ENCODE measurements at regions not wholly inside any gene's neighbourhood (a gene's known extent, or its start where the extent isn't known, plus 50 kb on each side); places are given as distances from the start of the nearest gene placed in this dataset.

DNA sequence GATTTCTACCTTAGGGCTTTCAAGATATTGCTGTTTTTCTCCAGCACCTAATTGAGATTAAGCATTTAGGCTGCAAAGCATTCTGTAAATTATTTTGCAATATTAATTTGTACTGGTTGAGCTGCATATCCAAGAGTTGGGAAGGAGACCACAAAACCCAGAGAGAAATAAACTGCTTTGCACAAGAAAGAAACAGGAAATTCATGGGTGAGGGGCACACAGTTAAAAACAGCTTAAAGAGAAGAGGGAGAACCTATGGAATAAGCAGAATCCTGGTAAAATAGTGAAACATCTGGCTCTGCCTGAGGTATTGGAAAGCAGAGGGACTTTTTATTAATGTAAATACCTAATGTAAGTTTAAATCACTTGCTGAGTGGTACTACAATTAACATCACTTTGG, 243.0 kb downstream of the TMEM167A start (continued):
- TF ChIP-seq, protein P1, sequence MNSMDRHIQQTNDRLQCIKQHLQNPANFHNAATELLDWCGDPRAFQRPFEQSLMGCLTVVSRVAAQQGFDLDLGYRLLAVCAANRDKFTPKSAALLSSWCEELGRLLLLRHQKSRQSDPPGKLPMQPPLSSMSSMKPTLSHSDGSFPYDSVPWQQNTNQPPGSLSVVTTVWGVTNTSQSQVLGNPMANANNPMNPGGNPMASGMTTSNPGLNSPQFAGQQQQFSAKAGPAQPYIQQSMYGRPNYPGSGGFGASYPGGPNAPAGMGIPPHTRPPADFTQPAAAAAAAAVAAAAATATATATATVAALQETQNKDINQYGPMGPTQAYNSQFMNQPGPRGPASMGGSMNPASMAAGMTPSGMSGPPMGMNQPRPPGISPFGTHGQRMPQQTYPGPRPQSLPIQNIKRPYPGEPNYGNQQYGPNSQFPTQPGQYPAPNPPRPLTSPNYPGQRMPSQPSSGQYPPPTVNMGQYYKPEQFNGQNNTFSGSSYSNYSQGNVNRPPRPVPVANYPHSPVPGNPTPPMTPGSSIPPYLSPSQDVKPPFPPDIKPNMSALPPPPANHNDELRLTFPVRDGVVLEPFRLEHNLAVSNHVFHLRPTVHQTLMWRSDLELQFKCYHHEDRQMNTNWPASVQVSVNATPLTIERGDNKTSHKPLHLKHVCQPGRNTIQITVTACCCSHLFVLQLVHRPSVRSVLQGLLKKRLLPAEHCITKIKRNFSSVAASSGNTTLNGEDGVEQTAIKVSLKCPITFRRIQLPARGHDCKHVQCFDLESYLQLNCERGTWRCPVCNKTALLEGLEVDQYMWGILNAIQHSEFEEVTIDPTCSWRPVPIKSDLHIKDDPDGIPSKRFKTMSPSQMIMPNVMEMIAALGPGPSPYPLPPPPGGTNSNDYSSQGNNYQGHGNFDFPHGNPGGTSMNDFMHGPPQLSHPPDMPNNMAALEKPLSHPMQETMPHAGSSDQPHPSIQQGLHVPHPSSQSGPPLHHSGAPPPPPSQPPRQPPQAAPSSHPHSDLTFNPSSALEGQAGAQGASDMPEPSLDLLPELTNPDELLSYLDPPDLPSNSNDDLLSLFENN (IDR thresholded peaks at IDR 0.05; ENCODE audit: low read depth in 2 of 2, low read length in 2 of 2): no peak
- TF ChIP-seq LCOR (CRISPR knock-in tag; IDR thresholded peaks at IDR 0.05) (no peak), E2F5 (CRISPR knock-in tag; IDR thresholded peaks at IDR 0.05) (no peak), E2F8 (IDR thresholded peaks at IDR 0.05; ENCODE audit: low read depth, partially characterized antibody) (no peak), ZKSCAN1 (IDR thresholded peaks at IDR 0.05; ENCODE audit: low read depth, low read length) (no peak), TCF3 (CRISPR knock-in tag; IDR thresholded peaks at IDR 0.05) (no peak), MEF2D (tag; conservative IDR thresholded peaks at IDR 0.05; ENCODE audit: low read depth) (no peak), HNRNPUL1 (IDR thresholded peaks at IDR 0.05; ENCODE audit: low read length) (no peak), NFE2L1 (tag; IDR thresholded peaks at IDR 0.05; ENCODE audit: borderline replicate concordance, low read depth) (no peak)
- TF ChIP-seq, protein P2, sequence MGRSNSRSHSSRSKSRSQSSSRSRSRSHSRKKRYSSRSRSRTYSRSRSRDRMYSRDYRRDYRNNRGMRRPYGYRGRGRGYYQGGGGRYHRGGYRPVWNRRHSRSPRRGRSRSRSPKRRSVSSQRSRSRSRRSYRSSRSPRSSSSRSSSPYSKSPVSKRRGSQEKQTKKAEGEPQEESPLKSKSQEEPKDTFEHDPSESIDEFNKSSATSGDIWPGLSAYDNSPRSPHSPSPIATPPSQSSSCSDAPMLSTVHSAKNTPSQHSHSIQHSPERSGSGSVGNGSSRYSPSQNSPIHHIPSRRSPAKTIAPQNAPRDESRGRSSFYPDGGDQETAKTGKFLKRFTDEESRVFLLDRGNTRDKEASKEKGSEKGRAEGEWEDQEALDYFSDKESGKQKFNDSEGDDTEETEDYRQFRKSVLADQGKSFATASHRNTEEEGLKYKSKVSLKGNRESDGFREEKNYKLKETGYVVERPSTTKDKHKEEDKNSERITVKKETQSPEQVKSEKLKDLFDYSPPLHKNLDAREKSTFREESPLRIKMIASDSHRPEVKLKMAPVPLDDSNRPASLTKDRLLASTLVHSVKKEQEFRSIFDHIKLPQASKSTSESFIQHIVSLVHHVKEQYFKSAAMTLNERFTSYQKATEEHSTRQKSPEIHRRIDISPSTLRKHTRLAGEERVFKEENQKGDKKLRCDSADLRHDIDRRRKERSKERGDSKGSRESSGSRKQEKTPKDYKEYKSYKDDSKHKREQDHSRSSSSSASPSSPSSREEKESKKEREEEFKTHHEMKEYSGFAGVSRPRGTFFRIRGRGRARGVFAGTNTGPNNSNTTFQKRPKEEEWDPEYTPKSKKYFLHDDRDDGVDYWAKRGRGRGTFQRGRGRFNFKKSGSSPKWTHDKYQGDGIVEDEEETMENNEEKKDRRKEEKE (IDR thresholded peaks at IDR 0.05; ENCODE audit: borderline replicate concordance in 1 of 2, control insufficient read depth in 1 of 2, low read depth in 2 of 2, low read length in 1 of 2): no peak
- TF ChIP-seq, protein P3, sequence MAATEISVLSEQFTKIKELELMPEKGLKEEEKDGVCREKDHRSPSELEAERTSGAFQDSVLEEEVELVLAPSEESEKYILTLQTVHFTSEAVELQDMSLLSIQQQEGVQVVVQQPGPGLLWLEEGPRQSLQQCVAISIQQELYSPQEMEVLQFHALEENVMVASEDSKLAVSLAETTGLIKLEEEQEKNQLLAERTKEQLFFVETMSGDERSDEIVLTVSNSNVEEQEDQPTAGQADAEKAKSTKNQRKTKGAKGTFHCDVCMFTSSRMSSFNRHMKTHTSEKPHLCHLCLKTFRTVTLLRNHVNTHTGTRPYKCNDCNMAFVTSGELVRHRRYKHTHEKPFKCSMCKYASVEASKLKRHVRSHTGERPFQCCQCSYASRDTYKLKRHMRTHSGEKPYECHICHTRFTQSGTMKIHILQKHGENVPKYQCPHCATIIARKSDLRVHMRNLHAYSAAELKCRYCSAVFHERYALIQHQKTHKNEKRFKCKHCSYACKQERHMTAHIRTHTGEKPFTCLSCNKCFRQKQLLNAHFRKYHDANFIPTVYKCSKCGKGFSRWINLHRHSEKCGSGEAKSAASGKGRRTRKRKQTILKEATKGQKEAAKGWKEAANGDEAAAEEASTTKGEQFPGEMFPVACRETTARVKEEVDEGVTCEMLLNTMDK (IDR thresholded peaks at IDR 0.05; ENCODE audit: borderline replicate concordance, insufficient read depth, low read depth, low read length, poor library complexity, severe bottlenecking): no peak
